ENCODE measurements at regions not wholly inside any gene's neighbourhood (a gene's known extent, or its start where the extent isn't known, plus 50 kb on each side); places are given as distances from the start of the nearest gene placed in this dataset.

DNA sequence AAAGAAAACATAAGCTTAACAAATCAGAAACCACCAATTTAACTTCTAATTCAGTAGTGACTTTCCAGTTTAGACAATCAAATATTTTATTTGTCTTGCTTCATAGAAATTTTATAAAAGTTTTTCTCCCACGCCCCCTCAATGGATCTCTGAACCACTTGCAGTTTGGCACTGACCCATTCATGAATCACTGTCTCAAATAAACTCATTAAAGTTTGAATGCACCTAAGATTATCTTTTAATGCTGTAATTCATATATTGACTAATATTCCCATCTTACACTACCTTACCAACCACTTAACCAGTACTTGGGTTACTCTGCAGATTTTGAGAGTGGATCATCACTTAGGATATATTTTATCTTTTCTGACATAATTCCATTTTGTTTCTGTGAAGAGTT, 880.2 kb downstream of the OTOL1 start:
- H3K27me3 ChIP-seq (ENCODE audit: insufficient read depth, low read depth, severe bottlenecking) = no peaks in the 10 kb centered on the region
- no peak overlapping the region for H3K27ac ChIP-seq
- no peaks in the 10 kb centered on the region for H3K36me3 ChIP-seq
- no peaks in the 10 kb centered on the region for H3K9me3 ChIP-seq (ENCODE audit: severe bottlenecking)
- H3K4me3 ChIP-seq (ENCODE audit: low read depth, low read length) = no peak overlapping the region
- TF ChIP-seq CTCF (IDR thresholded peaks at IDR 0.05; ENCODE audit: low read depth, low read length) = no peak
- DNase-seq = no peak

DNA sequence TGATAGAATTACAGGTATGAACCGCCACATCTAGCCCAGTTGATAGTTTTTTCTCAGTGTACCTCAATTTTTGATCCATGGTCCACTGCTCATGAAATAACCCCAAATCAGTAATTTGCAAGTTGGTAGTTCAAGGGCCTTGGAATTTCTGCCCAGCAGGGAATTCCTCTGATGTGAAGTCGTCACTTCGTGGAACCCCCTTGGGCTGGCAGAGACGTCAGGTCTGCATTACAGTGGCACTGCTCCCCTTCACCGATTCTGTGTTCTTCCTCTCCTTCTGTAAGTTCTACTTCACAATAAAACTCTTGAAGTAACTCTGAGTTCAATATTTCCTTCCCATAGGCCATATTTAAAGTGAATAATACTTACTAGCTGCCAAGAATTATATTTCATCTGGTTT, 881.0 kb downstream of the OTOL1 start:
- Histone ChIP-seq H3K36me3 (no peaks in the 10 kb centered on the region), H3K27ac (no peak overlapping the region), H3K27me3 (ENCODE audit: insufficient read depth, low read depth, severe bottlenecking) (no peaks in the 10 kb centered on the region), H3K9me3 (ENCODE audit: severe bottlenecking) (no peaks in the 10 kb centered on the region), H3K4me3 (ENCODE audit: low read depth, low read length) (no peak overlapping the region)
- DNase-seq = no peak
- no peak for TF ChIP-seq CTCF (IDR thresholded peaks at IDR 0.05; ENCODE audit: low read depth, low read length)

- no peaks in the 10 kb centered on the region for H3K27me3 ChIP-seq (ENCODE audit: insufficient read depth, low read depth, severe bottlenecking)
- H3K4me3 ChIP-seq (ENCODE audit: low read depth, low read length) = no peak overlapping the region
- H3K36me3 ChIP-seq = no peaks in the 10 kb centered on the region
- H3K9me3 ChIP-seq (ENCODE audit: severe bottlenecking) = no peaks in the 10 kb centered on the region
- DNase-seq = no peak
- no peak overlapping the region for H3K27ac ChIP-seq
- TF ChIP-seq CTCF (IDR thresholded peaks at IDR 0.05; ENCODE audit: low read depth, low read length) = no peak
Observed at GRCh38 chr3:162385387-162385786, 888.8 kb downstream of the OTOL1 start.

- no peak for TF ChIP-seq CTCF (IDR thresholded peaks at IDR 0.05; ENCODE audit: low read depth, low read length)
- Histone ChIP-seq H3K36me3 (no peaks in the 10 kb centered on the region), H3K27ac (no peak overlapping the region), H3K4me3 (ENCODE audit: low read depth, low read length) (no peak overlapping the region), H3K27me3 (ENCODE audit: insufficient read depth, low read depth, severe bottlenecking) (no peaks in the 10 kb centered on the region), H3K9me3 (ENCODE audit: severe bottlenecking) (no peaks in the 10 kb centered on the region)
- DNase-seq = no peak
Observed at GRCh38 chr3:162390891-162391290, 894.3 kb downstream of the OTOL1 start.

GRCh38 chr3:162391301-162391700, 894.7 kb downstream of the OTOL1 start:
- Histone ChIP-seq H3K4me3 (ENCODE audit: low read depth, low read length) (no peak overlapping the region), H3K36me3 (no peaks in the 10 kb centered on the region), H3K27ac (no peak overlapping the region), H3K9me3 (ENCODE audit: severe bottlenecking) (no peaks in the 10 kb centered on the region), H3K27me3 (ENCODE audit: insufficient read depth, low read depth, severe bottlenecking) (no peaks in the 10 kb centered on the region)
- DNase-seq = no peak
- no peak for TF ChIP-seq CTCF (IDR thresholded peaks at IDR 0.05; ENCODE audit: low read depth, low read length)

- H3K4me3 ChIP-seq (ENCODE audit: low read depth, low read length) = no peak overlapping the region
- H3K36me3 ChIP-seq = no peaks in the 10 kb centered on the region
- no peak for TF ChIP-seq CTCF (IDR thresholded peaks at IDR 0.05; ENCODE audit: low read depth, low read length)
- no peaks in the 10 kb centered on the region for H3K9me3 ChIP-seq (ENCODE audit: severe bottlenecking)
- no peak overlapping the region for H3K27ac ChIP-seq
- H3K27me3 ChIP-seq (ENCODE audit: insufficient read depth, low read depth, severe bottlenecking) = no peaks in the 10 kb centered on the region
- no peak for DNase-seq
Observed at GRCh38 chr3:162395496-162395895, 898.9 kb downstream of the OTOL1 start.
